ENCODE measurements at regions not wholly inside any gene's neighbourhood (a gene's known extent, or its start where the extent isn't known, plus 50 kb on each side); places are given as distances from the start of the nearest gene placed in this dataset.

DNA sequence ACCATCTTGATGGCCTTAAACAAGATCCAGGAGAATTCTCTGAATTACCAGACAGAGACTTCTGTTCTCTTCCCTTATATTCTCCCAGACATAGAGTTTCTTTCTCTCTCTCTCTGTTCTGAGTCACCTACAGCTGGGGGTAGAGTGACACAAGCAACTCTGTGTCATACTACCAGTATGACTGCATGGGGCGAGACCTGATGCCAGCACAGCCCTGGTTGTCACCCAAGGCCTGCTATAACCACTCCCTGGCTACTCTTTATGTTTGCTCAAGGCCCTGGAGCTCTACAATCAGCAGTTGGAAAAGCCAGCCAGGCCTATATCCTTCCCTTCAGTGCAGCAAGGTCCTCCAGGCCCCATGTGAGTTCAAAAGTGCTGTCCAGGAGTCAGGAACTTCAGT, 114.2 kb upstream of the TENT5D start:
- TF ChIP-seq EP300 (IDR thresholded peaks at IDR 0.05; ENCODE audit: borderline replicate concordance in 1 of 2, low read depth in 2 of 2, low read length in 2 of 2) = no peak
- TF ChIP-seq TBP (IDR thresholded peaks at IDR 0.05; ENCODE audit: low read depth, low read length) = no peak
- no peak for TF ChIP-seq BRCA1 (IDR thresholded peaks at IDR 0.05; ENCODE audit: low read depth, low read length)
- TF ChIP-seq CBX5 (IDR thresholded peaks at IDR 0.05; ENCODE audit: low read depth, low read length) = no peak
- TF ChIP-seq POLR2A (IDR thresholded peaks at IDR 0.05; ENCODE audit: control extremely low read depth in 1 of 2, low read depth in 2 of 2, low read length in 2 of 2) = no peak
- TF ChIP-seq, protein P1, sequence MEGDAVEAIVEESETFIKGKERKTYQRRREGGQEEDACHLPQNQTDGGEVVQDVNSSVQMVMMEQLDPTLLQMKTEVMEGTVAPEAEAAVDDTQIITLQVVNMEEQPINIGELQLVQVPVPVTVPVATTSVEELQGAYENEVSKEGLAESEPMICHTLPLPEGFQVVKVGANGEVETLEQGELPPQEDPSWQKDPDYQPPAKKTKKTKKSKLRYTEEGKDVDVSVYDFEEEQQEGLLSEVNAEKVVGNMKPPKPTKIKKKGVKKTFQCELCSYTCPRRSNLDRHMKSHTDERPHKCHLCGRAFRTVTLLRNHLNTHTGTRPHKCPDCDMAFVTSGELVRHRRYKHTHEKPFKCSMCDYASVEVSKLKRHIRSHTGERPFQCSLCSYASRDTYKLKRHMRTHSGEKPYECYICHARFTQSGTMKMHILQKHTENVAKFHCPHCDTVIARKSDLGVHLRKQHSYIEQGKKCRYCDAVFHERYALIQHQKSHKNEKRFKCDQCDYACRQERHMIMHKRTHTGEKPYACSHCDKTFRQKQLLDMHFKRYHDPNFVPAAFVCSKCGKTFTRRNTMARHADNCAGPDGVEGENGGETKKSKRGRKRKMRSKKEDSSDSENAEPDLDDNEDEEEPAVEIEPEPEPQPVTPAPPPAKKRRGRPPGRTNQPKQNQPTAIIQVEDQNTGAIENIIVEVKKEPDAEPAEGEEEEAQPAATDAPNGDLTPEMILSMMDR (IDR thresholded peaks at IDR 0.05; ENCODE audit: control extremely low read depth in 1 of 3, insufficient read depth in 1 of 3, low read depth in 1 of 3, low read length in 3 of 3) = no peak
- no peak for TF ChIP-seq SP2 (IDR thresholded peaks at IDR 0.05; ENCODE audit: low read length)
- no peak for TF ChIP-seq FOSL1 (IDR thresholded peaks at IDR 0.05; ENCODE audit: insufficient read depth, low read depth, low read length)
- no peak for TF ChIP-seq TCF12 (IDR thresholded peaks at IDR 0.05; ENCODE audit: low read depth, low read length)
